GM12874 (cell line): ENCODE measurements at regions not wholly inside any gene's neighbourhood (a gene's known extent, or its start where the extent isn't known, plus 50 kb on each side); places are given as distances from the start of the nearest gene placed in this dataset.

Source experiments
- CTCF ChIP-seq: IDR thresholded peaks from 2 replicates; pipeline ENCODE4 v1.5.1; 2011; ENCODE audit warnings: low read depth, mild to moderate bottlenecking, control low read depth, low read length, moderate library complexity; ENCODE audit not compliant: insufficient read depth

DNA sequence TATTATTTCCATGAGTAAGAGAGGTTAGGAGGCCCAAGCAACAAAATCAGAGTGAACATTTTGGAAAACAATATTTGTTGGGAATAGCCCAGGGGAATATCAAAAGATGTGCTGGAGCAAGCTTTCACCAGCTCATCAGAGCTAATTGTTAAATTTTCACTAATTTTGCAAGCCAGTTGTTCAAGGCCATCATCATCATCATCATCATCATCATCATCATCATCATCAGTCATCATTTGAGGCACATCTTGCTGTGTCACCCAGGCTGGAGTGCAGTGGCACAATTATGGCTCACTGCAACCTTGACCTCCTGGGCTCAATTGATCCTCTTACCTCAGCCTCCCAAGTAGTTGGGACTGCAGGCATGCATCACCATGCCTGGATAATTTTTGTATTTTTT, 350.5 kb upstream of the MEF2C start:
- TF ChIP-seq CTCF: no peak

DNA sequence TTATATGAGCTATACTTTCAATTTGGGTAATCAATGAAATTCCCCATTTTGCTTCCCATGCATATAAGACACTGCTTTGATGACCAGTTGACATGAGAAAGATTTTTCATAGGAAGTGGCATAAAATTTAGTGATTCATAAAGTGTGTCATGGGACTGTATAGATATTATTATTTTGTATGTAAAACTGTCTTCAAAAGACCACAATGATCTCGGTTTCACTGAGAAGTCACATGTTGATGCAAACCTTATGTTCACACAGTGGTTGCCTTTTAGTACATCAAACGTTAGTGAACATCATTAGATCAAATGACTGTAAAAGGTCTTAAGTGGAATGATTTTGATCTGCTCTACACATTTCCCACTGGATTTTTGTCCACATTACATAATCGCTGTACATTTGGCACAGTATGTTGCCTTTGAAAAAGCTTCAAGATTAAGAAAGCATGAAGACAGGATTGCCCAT, 349.2 kb upstream of the MEF2C start:
- TF ChIP-seq CTCF: no peak

- no peak for TF ChIP-seq CTCF
Measured at GRCh38 chr5:89230178-89230577, 347.2 kb upstream of the MEF2C start.

- TF ChIP-seq CTCF: no peak
Measured at GRCh38 chr5:89229331-89230070, 346.5 kb upstream of the MEF2C start.

DNA sequence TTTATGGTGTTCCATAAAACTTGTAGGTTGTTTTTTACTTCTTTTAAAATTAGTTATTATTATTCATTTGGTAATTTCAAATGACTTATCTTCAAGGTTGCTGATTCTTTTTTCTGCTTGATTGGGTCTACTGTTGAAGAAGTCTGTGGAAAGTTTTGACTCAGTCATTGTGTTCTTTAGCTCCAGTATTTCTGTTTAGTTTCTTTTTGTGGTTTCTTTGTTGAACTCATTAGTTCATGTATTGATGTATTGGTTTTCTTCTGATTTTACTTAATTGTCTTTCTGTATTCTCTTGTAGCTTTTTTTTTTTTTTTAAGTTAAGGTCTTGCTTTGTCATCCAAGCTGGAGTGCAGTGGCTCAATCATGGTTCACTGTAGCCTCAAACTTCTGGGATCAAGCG, 345.4 kb upstream of the MEF2C start:
- no peak for TF ChIP-seq CTCF

DNA sequence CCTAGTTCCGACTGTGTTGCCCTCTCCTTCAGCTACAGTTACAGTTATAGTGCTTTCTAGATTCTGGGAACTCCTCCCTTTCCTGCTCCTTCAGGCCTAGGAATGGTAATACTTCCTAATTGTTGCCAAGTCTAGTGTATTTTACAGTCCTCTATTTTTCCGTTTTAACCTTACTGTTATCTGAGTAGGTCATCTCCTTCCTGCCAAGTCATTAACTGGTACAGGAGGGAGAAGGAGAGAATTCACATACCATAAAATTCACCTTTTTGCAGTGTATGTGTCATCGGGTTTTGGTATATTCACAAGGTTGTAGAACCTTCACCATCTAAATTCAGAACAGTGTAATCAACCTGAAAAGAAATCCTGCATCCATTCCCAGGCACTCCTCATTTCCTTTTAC, 335.4 kb upstream of the MEF2C start:
- no peak for TF ChIP-seq CTCF

- no peak for TF ChIP-seq CTCF
Measured at GRCh38 chr5:89216606-89217005, 333.6 kb upstream of the MEF2C start.
